Ishikawa (cell line): ENCODE measurements at regions not wholly inside any gene's neighbourhood (a gene's known extent, or its start where the extent isn't known, plus 50 kb on each side); places are given as distances from the start of the nearest gene placed in this dataset.

Source experiments
- CREB1 ChIP-seq: IDR thresholded peaks from 2 replicates; pipeline ENCODE4 v1.6.1; 2012; ENCODE audit warnings: low read depth
- EGR1 ChIP-seq: IDR thresholded peaks from 2 replicates; pipeline ENCODE4 v1.6.1; 2012
- EP300 ChIP-seq: IDR thresholded peaks from 2 replicates; pipeline ENCODE4 v1.6.1; 2012; ENCODE audit warnings: borderline replicate concordance
- FOXM1 ChIP-seq: IDR thresholded peaks from 2 replicates; pipeline ENCODE4 v1.6.1; 2012; ENCODE audit warnings: low read depth, borderline replicate concordance
- MAX ChIP-seq: IDR thresholded peaks from 2 replicates; pipeline ENCODE4 v1.6.1; 2012
- NFIC ChIP-seq: IDR thresholded peaks from 2 replicates; pipeline ENCODE4 v1.6.1; 2012
- RAD21 ChIP-seq: IDR thresholded peaks from 2 replicates; pipeline ENCODE4 v1.6.1; 2012; ENCODE audit warnings: low read depth
- REST ChIP-seq: IDR thresholded peaks from 2 replicates; pipeline ENCODE4 v1.6.1; 2012; ENCODE audit warnings: low read depth, mild to moderate bottlenecking
- TAF1 ChIP-seq: IDR thresholded peaks from 2 replicates; pipeline ENCODE4 v1.6.1; 2012; ENCODE audit warnings: low read depth, mild to moderate bottlenecking
- TCF12 ChIP-seq: IDR thresholded peaks from 2 replicates; pipeline ENCODE4 v1.6.1; 2012; ENCODE audit warnings: low read depth
- YY1 ChIP-seq: IDR thresholded peaks from 2 replicates; pipeline ENCODE4 v1.6.1; 2012; ENCODE audit warnings: low read depth

GRCh38 chr4:140315438-140315837 lies 58.0 kb upstream of the SCOC start:
- TF ChIP-seq EP300 = no peak
- TF ChIP-seq TCF12 = no peak
- no peak for TF ChIP-seq CREB1
- no peak for TF ChIP-seq YY1
- TF ChIP-seq NFIC = no peak
- no peak for TF ChIP-seq TAF1
- no peak for TF ChIP-seq RAD21
- no peak for TF ChIP-seq EGR1
- no peak for TF ChIP-seq REST
- no peak for TF ChIP-seq MAX
- TF ChIP-seq FOXM1 = no peak
